ENCODE measurements at regions not wholly inside any gene's neighbourhood (a gene's known extent, or its start where the extent isn't known, plus 50 kb on each side); places are given as distances from the start of the nearest gene placed in this dataset.

- no peaks in the 10 kb centered on the region for H3K9me3 ChIP-seq (ENCODE audit: control insufficient read depth, low read depth, low read length)
- DNase-seq (ENCODE audit: low read depth, low spot score), result no peak
- no peaks in the 10 kb centered on the region for H3K36me3 ChIP-seq (ENCODE audit: control insufficient read depth in 2 of 2, extremely low read depth in 1 of 2, insufficient read depth in 2 of 2, low read length in 2 of 2)
- no peak overlapping the region for H3K9ac ChIP-seq (ENCODE audit: control insufficient read depth, extremely low read depth, insufficient read depth, low read length)
- no peak overlapping the region for H3K27ac ChIP-seq (ENCODE audit: control insufficient read depth, insufficient read depth, low read length)
- H3K27me3 ChIP-seq (ENCODE audit: control insufficient read depth, extremely low read depth, insufficient read depth, low read length), result no peaks in the 10 kb centered on the region
- H3K4me3 ChIP-seq (ENCODE audit: control insufficient read depth in 2 of 3, extremely low read depth in 1 of 3, insufficient read depth in 2 of 3, low read depth in 1 of 3, low read length in 3 of 3), result no peak overlapping the region
- no peak overlapping the region for H3K4me2 ChIP-seq (ENCODE audit: control insufficient read depth, extremely low read depth, insufficient read depth, low read depth, low read length)
- no peak overlapping the region for H2AFZ ChIP-seq (ENCODE audit: control insufficient read depth, low read length)
- TF ChIP-seq CTCF (optimal IDR thresholded peaks at IDR 0.05 in 1 of 3, IDR thresholded peaks at IDR 0.05 in 1 of 3, conservative IDR thresholded peaks at IDR 0.05 in 1 of 3; ENCODE audit: extremely low read depth in 1 of 3, insufficient read depth in 2 of 3, low read length in 3 of 3) (no peak), EZH2 (IDR thresholded peaks at IDR 0.05; ENCODE audit: low read length) (no peak)
- H4K20me1 ChIP-seq (ENCODE audit: control insufficient read depth, extremely low read depth, insufficient read depth, low read length), result no peaks in the 10 kb centered on the region
- H3K4me1 ChIP-seq (ENCODE audit: control insufficient read depth, extremely low read depth, insufficient read depth, low read length), result no peaks in the 10 kb centered on the region
- H3K79me2 ChIP-seq (ENCODE audit: control insufficient read depth, insufficient read depth, low read length), result no peaks in the 10 kb centered on the region
- H3K9me1 ChIP-seq (ENCODE audit: control insufficient read depth, extremely low read depth, insufficient read depth, low read length), result no peaks in the 10 kb centered on the region
- dilution Hi-C loops (cut with MboI; ENCODE audit: extremely low pct_ligation_motif_present, low sequenced_read_pairs), result no loop called here
- no peak for FAIRE-seq
These were observed 129.3 kb upstream of the RASSF8 start for GRCh38 chr12:25829192-25829591.

GRCh38 chr12:25830456-25830855 lies 128.0 kb upstream of the RASSF8 start:
- Histone ChIP-seq H3K4me2 (ENCODE audit: control insufficient read depth, extremely low read depth, insufficient read depth, low read depth, low read length) (no peak overlapping the region), H3K79me2 (ENCODE audit: control insufficient read depth, insufficient read depth, low read length) (no peaks in the 10 kb centered on the region), H3K27ac (ENCODE audit: control insufficient read depth, insufficient read depth, low read length) (no peak overlapping the region), H3K4me3 (ENCODE audit: control insufficient read depth in 2 of 3, extremely low read depth in 1 of 3, insufficient read depth in 2 of 3, low read depth in 1 of 3, low read length in 3 of 3) (no peak overlapping the region), H3K9ac (ENCODE audit: control insufficient read depth, extremely low read depth, insufficient read depth, low read length) (no peak overlapping the region), H3K27me3 (ENCODE audit: control insufficient read depth, extremely low read depth, insufficient read depth, low read length) (no peaks in the 10 kb centered on the region), H4K20me1 (ENCODE audit: control insufficient read depth, extremely low read depth, insufficient read depth, low read length) (no peaks in the 10 kb centered on the region), H3K36me3 (ENCODE audit: control insufficient read depth in 2 of 2, extremely low read depth in 1 of 2, insufficient read depth in 2 of 2, low read length in 2 of 2) (no peaks in the 10 kb centered on the region), H3K9me3 (ENCODE audit: control insufficient read depth, low read depth, low read length) (no peaks in the 10 kb centered on the region), H3K9me1 (ENCODE audit: control insufficient read depth, extremely low read depth, insufficient read depth, low read length) (no peaks in the 10 kb centered on the region), H3K4me1 (ENCODE audit: control insufficient read depth, extremely low read depth, insufficient read depth, low read length) (no peaks in the 10 kb centered on the region), H2AFZ (ENCODE audit: control insufficient read depth, low read length) (no peak overlapping the region)
- DNase-seq (ENCODE audit: low read depth, low spot score), result no peak
- dilution Hi-C loops (cut with MboI; ENCODE audit: extremely low pct_ligation_motif_present, low sequenced_read_pairs), result no loop called here
- FAIRE-seq, result no peak
- no peak for TF ChIP-seq EZH2 (IDR thresholded peaks at IDR 0.05; ENCODE audit: low read length)
- no peak for TF ChIP-seq CTCF (optimal IDR thresholded peaks at IDR 0.05 in 1 of 3, IDR thresholded peaks at IDR 0.05 in 1 of 3, conservative IDR thresholded peaks at IDR 0.05 in 1 of 3; ENCODE audit: extremely low read depth in 1 of 3, insufficient read depth in 2 of 3, low read length in 3 of 3)
